HL-60 (cell line): ENCODE measurements at regions not wholly inside any gene's neighbourhood (a gene's known extent, or its start where the extent isn't known, plus 50 kb on each side); places are given as distances from the start of the nearest gene placed in this dataset.

Source experiments
- POLR2AphosphoS5 ChIP-seq: IDR thresholded peaks from 2 replicates; pipeline ENCODE4 v1.6.1; 2012; ENCODE audit warnings: low read depth
- TF ChIP-seq, protein P1 (sequence below): IDR thresholded peaks from 2 replicates; pipeline ENCODE4 v1.6.1; 2012; ENCODE audit warnings: low read depth; ENCODE audit not compliant: insufficient replicate concordance

DNA sequence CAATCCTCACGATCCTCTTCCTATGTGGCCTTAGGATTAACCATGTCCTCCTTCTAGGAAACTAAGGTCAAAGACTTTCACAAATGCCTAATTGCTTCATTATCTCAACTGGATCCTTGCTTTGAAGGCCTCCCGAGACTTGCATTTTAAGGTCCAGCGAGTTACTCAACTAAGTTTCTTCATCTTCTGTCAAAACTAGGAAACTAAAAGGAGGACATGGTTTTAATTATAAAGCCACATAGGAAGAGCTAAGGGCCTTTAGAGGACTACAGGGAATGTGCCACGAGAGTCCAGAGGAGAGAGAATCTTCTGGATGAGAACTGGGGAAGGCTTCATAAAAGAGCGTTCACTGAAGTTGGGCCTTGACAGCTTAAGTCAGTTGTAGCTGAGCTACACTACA lies 87.8 kb upstream of the LPP start:
- TF ChIP-seq, protein P1, sequence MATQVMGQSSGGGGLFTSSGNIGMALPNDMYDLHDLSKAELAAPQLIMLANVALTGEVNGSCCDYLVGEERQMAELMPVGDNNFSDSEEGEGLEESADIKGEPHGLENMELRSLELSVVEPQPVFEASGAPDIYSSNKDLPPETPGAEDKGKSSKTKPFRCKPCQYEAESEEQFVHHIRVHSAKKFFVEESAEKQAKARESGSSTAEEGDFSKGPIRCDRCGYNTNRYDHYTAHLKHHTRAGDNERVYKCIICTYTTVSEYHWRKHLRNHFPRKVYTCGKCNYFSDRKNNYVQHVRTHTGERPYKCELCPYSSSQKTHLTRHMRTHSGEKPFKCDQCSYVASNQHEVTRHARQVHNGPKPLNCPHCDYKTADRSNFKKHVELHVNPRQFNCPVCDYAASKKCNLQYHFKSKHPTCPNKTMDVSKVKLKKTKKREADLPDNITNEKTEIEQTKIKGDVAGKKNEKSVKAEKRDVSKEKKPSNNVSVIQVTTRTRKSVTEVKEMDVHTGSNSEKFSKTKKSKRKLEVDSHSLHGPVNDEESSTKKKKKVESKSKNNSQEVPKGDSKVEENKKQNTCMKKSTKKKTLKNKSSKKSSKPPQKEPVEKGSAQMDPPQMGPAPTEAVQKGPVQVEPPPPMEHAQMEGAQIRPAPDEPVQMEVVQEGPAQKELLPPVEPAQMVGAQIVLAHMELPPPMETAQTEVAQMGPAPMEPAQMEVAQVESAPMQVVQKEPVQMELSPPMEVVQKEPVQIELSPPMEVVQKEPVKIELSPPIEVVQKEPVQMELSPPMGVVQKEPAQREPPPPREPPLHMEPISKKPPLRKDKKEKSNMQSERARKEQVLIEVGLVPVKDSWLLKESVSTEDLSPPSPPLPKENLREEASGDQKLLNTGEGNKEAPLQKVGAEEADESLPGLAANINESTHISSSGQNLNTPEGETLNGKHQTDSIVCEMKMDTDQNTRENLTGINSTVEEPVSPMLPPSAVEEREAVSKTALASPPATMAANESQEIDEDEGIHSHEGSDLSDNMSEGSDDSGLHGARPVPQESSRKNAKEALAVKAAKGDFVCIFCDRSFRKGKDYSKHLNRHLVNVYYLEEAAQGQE: no peak
- no peak for TF ChIP-seq POLR2AphosphoS5
